ENCODE measurements at regions not wholly inside any gene's neighbourhood (a gene's known extent, or its start where the extent isn't known, plus 50 kb on each side); places are given as distances from the start of the nearest gene placed in this dataset.

GRCh38 chr5:53733853-53734252 is 173.4 kb downstream of the NDUFS4 start:
- Histone ChIP-seq H3K27ac (replicated peaks; ENCODE audit: low read length) (no peak overlapping the region), H3K36me3 (replicated peaks in 1 of 2; ENCODE audit: control insufficient read depth in 2 of 2, insufficient read depth in 2 of 2, low read length in 2 of 2) (peaks cover 0 to 2% of the 10 kb centered on the region in 2 donors), H2AK5ac (ENCODE audit: low read depth, low read length) (no peak overlapping the region), H2AFZ (ENCODE audit: low read length) (no peak overlapping the region), H4K8ac (ENCODE audit: low read depth, low read length) (no peak overlapping the region), H3K4ac (ENCODE audit: low read length) (no peak overlapping the region), H3K4me3 (ENCODE audit: low read length in 2 of 2) (peak overlapping the region in 1 of 2 donors; percentile 67), H2BK5ac (ENCODE audit: low read length) (no peak overlapping the region), H2BK15ac (ENCODE audit: low read length) (no peak overlapping the region), H2BK12ac (ENCODE audit: low read length) (no peak overlapping the region), H2BK120ac (ENCODE audit: low read depth, low read length) (no peak overlapping the region), H4K91ac (ENCODE audit: low read depth, low read length, poor library complexity) (no peak overlapping the region), H3K23ac (ENCODE audit: low read depth, low read length, poor library complexity) (no peak overlapping the region), H3K27me3 (ENCODE audit: control insufficient read depth in 3 of 3, insufficient read depth in 3 of 3, low read depth in 1 of 3, low read length in 3 of 3) (no peaks in the 10 kb centered on the region), H3K9me3 (replicated peaks in 1 of 2; ENCODE audit: control insufficient read depth in 2 of 2, insufficient read depth in 1 of 2, low read depth in 1 of 2, low read length in 2 of 2) (no peaks in the 10 kb centered on the region), H3K14ac (ENCODE audit: low read length) (no peak overlapping the region), H3K18ac (ENCODE audit: low read length) (peak overlapping the region; percentile 59), H3K4me1 (ENCODE audit: control insufficient read depth in 2 of 2, insufficient read depth in 1 of 2, low read depth in 1 of 2, low read length in 2 of 2) (no peaks in the 10 kb centered on the region), H3K4me2 (ENCODE audit: insufficient read depth, low read length, poor library complexity, severe bottlenecking) (no peak overlapping the region), H3K79me1 (ENCODE audit: low read depth, low read length) (no peaks in the 10 kb centered on the region), H3K9ac (ENCODE audit: low read depth, low read length, poor library complexity) (no peak overlapping the region)
- DNase-seq (ENCODE audit: low spot score), result no peak
- WGBS, 2 donors (ENCODE audit: extremely low coverage in 2 of 2, insufficient read length in 2 of 2, insufficient replicate concordance in 1 of 2), result no CpG with 5 or more reads among the region's 1 CpG

GRCh38 chr5:53738105-53738504 is 177.7 kb downstream of the NDUFS4 start:
- H2BK15ac ChIP-seq (ENCODE audit: low read length), result no peak overlapping the region
- no peak overlapping the region for H2AFZ ChIP-seq (ENCODE audit: low read length)
- no peak overlapping the region for H3K18ac ChIP-seq (ENCODE audit: low read length)
- no peak overlapping the region for H3K4me2 ChIP-seq (ENCODE audit: insufficient read depth, low read length, poor library complexity, severe bottlenecking)
- H4K8ac ChIP-seq (ENCODE audit: low read depth, low read length), result no peak overlapping the region
- no peaks in the 10 kb centered on the region for H3K9me3 ChIP-seq (replicated peaks in 1 of 2; ENCODE audit: control insufficient read depth in 2 of 2, insufficient read depth in 1 of 2, low read depth in 1 of 2, low read length in 2 of 2)
- no peak overlapping the region for H2BK5ac ChIP-seq (ENCODE audit: low read length)
- H3K79me1 ChIP-seq (ENCODE audit: low read depth, low read length), result no peaks in the 10 kb centered on the region
- H3K14ac ChIP-seq (ENCODE audit: low read length), result no peak overlapping the region
- no peak overlapping the region for H2BK120ac ChIP-seq (ENCODE audit: low read depth, low read length)
- H3K23ac ChIP-seq (ENCODE audit: low read depth, low read length, poor library complexity), result no peak overlapping the region
- no peak overlapping the region for H3K4me3 ChIP-seq (ENCODE audit: low read length in 2 of 2)
- no peaks in the 10 kb centered on the region for H3K4me1 ChIP-seq (ENCODE audit: control insufficient read depth in 2 of 2, insufficient read depth in 1 of 2, low read depth in 1 of 2, low read length in 2 of 2)
- WGBS, 2 donors (ENCODE audit: extremely low coverage in 2 of 2, insufficient read length in 2 of 2, insufficient replicate concordance in 1 of 2), result no CpG with 5 or more reads among the region's 3 CpGs
- no peaks in the 10 kb centered on the region for H3K27me3 ChIP-seq (ENCODE audit: control insufficient read depth in 3 of 3, insufficient read depth in 3 of 3, low read depth in 1 of 3, low read length in 3 of 3)
- H3K27ac ChIP-seq (replicated peaks; ENCODE audit: low read length), result no peak overlapping the region
- DNase-seq (ENCODE audit: low spot score), result no peak
- no peak overlapping the region for H3K9ac ChIP-seq (ENCODE audit: low read depth, low read length, poor library complexity)
- no peak overlapping the region for H3K4ac ChIP-seq (ENCODE audit: low read length)
- H2BK12ac ChIP-seq (ENCODE audit: low read length), result no peak overlapping the region
- no peak overlapping the region for H4K91ac ChIP-seq (ENCODE audit: low read depth, low read length, poor library complexity)
- H2AK5ac ChIP-seq (ENCODE audit: low read depth, low read length), result no peak overlapping the region
- peaks cover 0 to 2% of the 10 kb centered on the region in 2 donors for H3K36me3 ChIP-seq (replicated peaks in 1 of 2; ENCODE audit: control insufficient read depth in 2 of 2, insufficient read depth in 2 of 2, low read length in 2 of 2)

GRCh38 chr5:53739111-53739510 is 178.7 kb downstream of the NDUFS4 start:
- H3K27me3 ChIP-seq (ENCODE audit: control insufficient read depth in 3 of 3, insufficient read depth in 3 of 3, low read depth in 1 of 3, low read length in 3 of 3), result no peaks in the 10 kb centered on the region
- no peak overlapping the region for H3K4ac ChIP-seq (ENCODE audit: low read length)
- H3K9me3 ChIP-seq (replicated peaks in 1 of 2; ENCODE audit: control insufficient read depth in 2 of 2, insufficient read depth in 1 of 2, low read depth in 1 of 2, low read length in 2 of 2), result no peaks in the 10 kb centered on the region
- no peak overlapping the region for H2BK12ac ChIP-seq (ENCODE audit: low read length)
- peak overlapping the region; percentile 53 for H3K18ac ChIP-seq (ENCODE audit: low read length)
- no peak overlapping the region for H3K4me2 ChIP-seq (ENCODE audit: insufficient read depth, low read length, poor library complexity, severe bottlenecking)
- no peak overlapping the region for H2BK120ac ChIP-seq (ENCODE audit: low read depth, low read length)
- no peak overlapping the region for H3K23ac ChIP-seq (ENCODE audit: low read depth, low read length, poor library complexity)
- H3K36me3 ChIP-seq (replicated peaks in 1 of 2; ENCODE audit: control insufficient read depth in 2 of 2, insufficient read depth in 2 of 2, low read length in 2 of 2), result no peaks in the 10 kb centered on the region
- no peak overlapping the region for H4K8ac ChIP-seq (ENCODE audit: low read depth, low read length)
- no peak for DNase-seq (ENCODE audit: low spot score)
- no peak overlapping the region for H3K27ac ChIP-seq (replicated peaks; ENCODE audit: low read length)
- no peak overlapping the region for H4K91ac ChIP-seq (ENCODE audit: low read depth, low read length, poor library complexity)
- H2BK15ac ChIP-seq (ENCODE audit: low read length), result no peak overlapping the region
- no peak overlapping the region for H3K4me3 ChIP-seq (ENCODE audit: low read length in 2 of 2)
- no peaks in the 10 kb centered on the region for H3K79me1 ChIP-seq (ENCODE audit: low read depth, low read length)
- no peak overlapping the region for H2AFZ ChIP-seq (ENCODE audit: low read length)
- no CpG with 5 or more reads among the region's 4 CpGs for WGBS, 2 donors (ENCODE audit: extremely low coverage in 2 of 2, insufficient read length in 2 of 2, insufficient replicate concordance in 1 of 2)
- H2BK5ac ChIP-seq (ENCODE audit: low read length), result no peak overlapping the region
- no peak overlapping the region for H3K9ac ChIP-seq (ENCODE audit: low read depth, low read length, poor library complexity)
- no peak overlapping the region for H2AK5ac ChIP-seq (ENCODE audit: low read depth, low read length)
- no peak overlapping the region for H3K14ac ChIP-seq (ENCODE audit: low read length)
- no peaks in the 10 kb centered on the region for H3K4me1 ChIP-seq (ENCODE audit: control insufficient read depth in 2 of 2, insufficient read depth in 1 of 2, low read depth in 1 of 2, low read length in 2 of 2)

- H3K27ac ChIP-seq (replicated peaks; ENCODE audit: low read length), result no peak overlapping the region
- H2BK120ac ChIP-seq (ENCODE audit: low read depth, low read length), result no peak overlapping the region
- no peak overlapping the region for H2BK15ac ChIP-seq (ENCODE audit: low read length)
- H2BK12ac ChIP-seq (ENCODE audit: low read length), result no peak overlapping the region
- H3K27me3 ChIP-seq (ENCODE audit: control insufficient read depth in 3 of 3, insufficient read depth in 3 of 3, low read depth in 1 of 3, low read length in 3 of 3), result no peaks in the 10 kb centered on the region
- H3K18ac ChIP-seq (ENCODE audit: low read length), result no peak overlapping the region
- H3K4ac ChIP-seq (ENCODE audit: low read length), result no peak overlapping the region
- no peak overlapping the region for H3K4me3 ChIP-seq (ENCODE audit: low read length in 2 of 2)
- H3K4me2 ChIP-seq (ENCODE audit: insufficient read depth, low read length, poor library complexity, severe bottlenecking), result no peak overlapping the region
- H3K9ac ChIP-seq (ENCODE audit: low read depth, low read length, poor library complexity), result no peak overlapping the region
- no peak overlapping the region for H2BK5ac ChIP-seq (ENCODE audit: low read length)
- no peaks in the 10 kb centered on the region for H3K4me1 ChIP-seq (ENCODE audit: control insufficient read depth in 2 of 2, insufficient read depth in 1 of 2, low read depth in 1 of 2, low read length in 2 of 2)
- H3K79me1 ChIP-seq (ENCODE audit: low read depth, low read length), result no peaks in the 10 kb centered on the region
- H3K14ac ChIP-seq (ENCODE audit: low read length), result no peak overlapping the region
- H3K9me3 ChIP-seq (replicated peaks in 1 of 2; ENCODE audit: control insufficient read depth in 2 of 2, insufficient read depth in 1 of 2, low read depth in 1 of 2, low read length in 2 of 2), result no peaks in the 10 kb centered on the region
- H4K8ac ChIP-seq (ENCODE audit: low read depth, low read length), result no peak overlapping the region
- no CpG with 5 or more reads among the region's 1 CpG for WGBS, 2 donors (ENCODE audit: extremely low coverage in 2 of 2, insufficient read length in 2 of 2, insufficient replicate concordance in 1 of 2)
- DNase-seq (ENCODE audit: low spot score), result no peak
- no peak overlapping the region for H4K91ac ChIP-seq (ENCODE audit: low read depth, low read length, poor library complexity)
- H3K23ac ChIP-seq (ENCODE audit: low read depth, low read length, poor library complexity), result no peak overlapping the region
- H2AK5ac ChIP-seq (ENCODE audit: low read depth, low read length), result no peak overlapping the region
- no peak overlapping the region for H2AFZ ChIP-seq (ENCODE audit: low read length)
- no peaks in the 10 kb centered on the region for H3K36me3 ChIP-seq (replicated peaks in 1 of 2; ENCODE audit: control insufficient read depth in 2 of 2, insufficient read depth in 2 of 2, low read length in 2 of 2)
Measured at GRCh38 chr5:53749621-53750020, 189.2 kb downstream of the NDUFS4 start.

Measured in neuronal stem cell (in vitro differentiated cells).